ENCODE measurements at regions not wholly inside any gene's neighbourhood (a gene's known extent, or its start where the extent isn't known, plus 50 kb on each side); places are given as distances from the start of the nearest gene placed in this dataset.

GRCh38 chr2:225120186-225120585, 77.9 kb upstream of the DOCK10 start:
- H3K4me1 ChIP-seq (ENCODE audit: low read length) = peaks cover 13% of the 10 kb centered on the region
- H3K27ac ChIP-seq (ENCODE audit: low read length) = no peak overlapping the region
- H3F3A ChIP-seq (ENCODE audit: insufficient read depth, low read length) = no peaks in the 10 kb centered on the region
- no peaks in the 10 kb centered on the region for H3K9me3 ChIP-seq (replicated peaks; ENCODE audit: insufficient read depth, low read length)
- H3K79me2 ChIP-seq (ENCODE audit: low read length) = no peaks in the 10 kb centered on the region
- no peaks in the 10 kb centered on the region for H3K27me3 ChIP-seq (replicated peaks; ENCODE audit: insufficient read depth, low read length)
- TF ChIP-seq EZH2phosphoT487 (IDR thresholded peaks at IDR 0.05; ENCODE audit: low read length) (no peak), EZH2 (optimal IDR thresholded peaks at IDR 0.05; ENCODE audit: low read depth, low read length) (no peak)
- TF ChIP-seq, protein P1, sequence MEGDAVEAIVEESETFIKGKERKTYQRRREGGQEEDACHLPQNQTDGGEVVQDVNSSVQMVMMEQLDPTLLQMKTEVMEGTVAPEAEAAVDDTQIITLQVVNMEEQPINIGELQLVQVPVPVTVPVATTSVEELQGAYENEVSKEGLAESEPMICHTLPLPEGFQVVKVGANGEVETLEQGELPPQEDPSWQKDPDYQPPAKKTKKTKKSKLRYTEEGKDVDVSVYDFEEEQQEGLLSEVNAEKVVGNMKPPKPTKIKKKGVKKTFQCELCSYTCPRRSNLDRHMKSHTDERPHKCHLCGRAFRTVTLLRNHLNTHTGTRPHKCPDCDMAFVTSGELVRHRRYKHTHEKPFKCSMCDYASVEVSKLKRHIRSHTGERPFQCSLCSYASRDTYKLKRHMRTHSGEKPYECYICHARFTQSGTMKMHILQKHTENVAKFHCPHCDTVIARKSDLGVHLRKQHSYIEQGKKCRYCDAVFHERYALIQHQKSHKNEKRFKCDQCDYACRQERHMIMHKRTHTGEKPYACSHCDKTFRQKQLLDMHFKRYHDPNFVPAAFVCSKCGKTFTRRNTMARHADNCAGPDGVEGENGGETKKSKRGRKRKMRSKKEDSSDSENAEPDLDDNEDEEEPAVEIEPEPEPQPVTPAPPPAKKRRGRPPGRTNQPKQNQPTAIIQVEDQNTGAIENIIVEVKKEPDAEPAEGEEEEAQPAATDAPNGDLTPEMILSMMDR (IDR thresholded peaks at IDR 0.05; ENCODE audit: low read length) = no peak
- no peak overlapping the region for H2AFZ ChIP-seq (ENCODE audit: low read length)
- no peak overlapping the region for H3K4me3 ChIP-seq (ENCODE audit: low read length)
- H4K20me1 ChIP-seq (ENCODE audit: insufficient read depth, low read length) = no peaks in the 10 kb centered on the region
- no peak for DNase-seq
- H3K9me2 ChIP-seq (replicated peaks; ENCODE audit: insufficient read depth, low read length) = no peaks in the 10 kb centered on the region
- no peak overlapping the region for H3K4me2 ChIP-seq (ENCODE audit: low read depth, low read length)
- no peaks in the 10 kb centered on the region for H3K36me3 ChIP-seq (replicated peaks; ENCODE audit: insufficient read depth, low read length)
- H3K9ac ChIP-seq (ENCODE audit: low read length) = no peak overlapping the region

- Histone ChIP-seq H3F3A (ENCODE audit: insufficient read depth, low read length) (peaks cover 6% of the 10 kb centered on the region; the same call in 1 of the 2 replicates), H3K9me3 (replicated peaks; ENCODE audit: insufficient read depth, low read length) (no peaks in the 10 kb centered on the region), H2AFZ (ENCODE audit: low read length) (no peak overlapping the region), H3K4me1 (ENCODE audit: low read length) (peaks cover 41% of the 10 kb centered on the region), H3K79me2 (ENCODE audit: low read length) (no peaks in the 10 kb centered on the region), H3K36me3 (replicated peaks; ENCODE audit: insufficient read depth, low read length) (no peaks in the 10 kb centered on the region), H3K9ac (ENCODE audit: low read length) (no peak overlapping the region), H3K4me3 (ENCODE audit: low read length) (no peak overlapping the region), H3K27ac (ENCODE audit: low read length) (no peak overlapping the region), H3K27me3 (replicated peaks; ENCODE audit: insufficient read depth, low read length) (no peaks in the 10 kb centered on the region), H3K4me2 (ENCODE audit: low read depth, low read length) (no peak overlapping the region), H3K9me2 (replicated peaks; ENCODE audit: insufficient read depth, low read length) (no peaks in the 10 kb centered on the region), H4K20me1 (ENCODE audit: insufficient read depth, low read length) (no peaks in the 10 kb centered on the region)
- TF ChIP-seq EZH2 (optimal IDR thresholded peaks at IDR 0.05; ENCODE audit: low read depth, low read length) = no peak
- TF ChIP-seq, protein P1 (IDR thresholded peaks at IDR 0.05; ENCODE audit: low read length) = no peak
- no peak for TF ChIP-seq EZH2phosphoT487 (IDR thresholded peaks at IDR 0.05; ENCODE audit: low read length)
- peak; percentile 27 for DNase-seq
Measured at GRCh38 chr2:225117051-225117716, 74.9 kb upstream of the DOCK10 start.

DNA sequence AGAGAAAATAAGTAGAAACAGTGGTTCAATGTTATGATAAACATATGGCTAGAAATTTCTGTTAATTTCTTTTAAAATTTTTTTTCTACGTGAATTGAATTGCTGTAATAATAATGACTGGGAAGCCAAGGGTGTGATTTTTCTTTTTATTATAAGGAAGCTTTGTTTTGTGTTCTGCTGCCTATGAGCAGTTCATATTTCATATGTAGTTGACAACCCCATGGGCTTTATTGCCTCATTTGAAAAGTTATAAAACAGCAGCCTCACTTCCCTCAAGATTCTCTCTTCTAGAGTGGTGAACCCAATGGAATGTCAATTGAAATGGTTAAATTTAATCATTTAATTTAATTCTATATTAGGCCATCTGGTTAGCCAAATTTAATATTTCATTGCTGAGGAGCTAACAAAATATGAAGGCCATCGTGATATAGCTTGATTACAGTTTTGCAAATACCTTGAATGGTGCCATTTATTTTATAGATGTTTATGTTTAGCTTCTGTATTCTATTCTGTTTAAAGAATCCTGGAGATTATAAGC, 72.6 kb upstream of the DOCK10 start:
- Histone ChIP-seq H3K9ac (ENCODE audit: low read length) (no peak overlapping the region), H3K27ac (ENCODE audit: low read length) (peak overlapping the region; percentile 40; the same call in 1 of the 2 replicates), H3K4me3 (ENCODE audit: low read length) (no peak overlapping the region), H3K79me2 (ENCODE audit: low read length) (no peaks in the 10 kb centered on the region), H3F3A (ENCODE audit: insufficient read depth, low read length) (peaks cover 6% of the 10 kb centered on the region; the same call in 1 of the 2 replicates), H4K20me1 (ENCODE audit: insufficient read depth, low read length) (no peaks in the 10 kb centered on the region), H3K4me1 (ENCODE audit: low read length) (peaks cover 46% of the 10 kb centered on the region), H3K36me3 (replicated peaks; ENCODE audit: insufficient read depth, low read length) (no peaks in the 10 kb centered on the region), H3K27me3 (replicated peaks; ENCODE audit: insufficient read depth, low read length) (no peaks in the 10 kb centered on the region), H3K9me2 (replicated peaks; ENCODE audit: insufficient read depth, low read length) (no peaks in the 10 kb centered on the region), H3K9me3 (replicated peaks; ENCODE audit: insufficient read depth, low read length) (no peaks in the 10 kb centered on the region), H2AFZ (ENCODE audit: low read length) (no peak overlapping the region), H3K4me2 (ENCODE audit: low read depth, low read length) (peak overlapping the region; percentile 38; the same call in 1 of the 2 replicates)
- DNase-seq = no peak
- TF ChIP-seq, protein P1 (IDR thresholded peaks at IDR 0.05; ENCODE audit: low read length) = no peak
- TF ChIP-seq EZH2 (optimal IDR thresholded peaks at IDR 0.05; ENCODE audit: low read depth, low read length) (no peak), EZH2phosphoT487 (IDR thresholded peaks at IDR 0.05; ENCODE audit: low read length) (no peak)

Data from MM.1S (cell line).